Forelimb muscle (tissue), 1 donor: ENCODE measurements at regions not wholly inside any gene's neighbourhood (a gene's known extent, or its start where the extent isn't known, plus 50 kb on each side); places are given as distances from the start of the nearest gene placed in this dataset.

Experiments
- DNase-seq: peaks from one replicate; pipeline ENCODE4 v3.0.0-alpha.2; 2013; ENCODE audit warnings: low read depth

GRCh38 chr10:90403211-90404000, 454.4 kb downstream of the HTR7 start:
- peak; percentile 13 for DNase-seq

- DNase-seq = no peak
Observed at GRCh38 chr10:90407131-90407530, 450.7 kb downstream of the HTR7 start.

- DNase-seq = no peak
Observed at GRCh38 chr10:90407851-90408250, 450.0 kb downstream of the HTR7 start.

- DNase-seq = no peak
Observed at GRCh38 chr10:90412582-90412981, 445.3 kb downstream of the HTR7 start.

GRCh38 chr10:90413196-90413595, 444.6 kb downstream of the HTR7 start:
- DNase-seq = no peak

GRCh38 chr10:90414926-90415325, 442.9 kb downstream of the HTR7 start:
- DNase-seq = no peak

GRCh38 chr10:90417029-90417428, 440.8 kb downstream of the HTR7 start:
- DNase-seq = no peak

- no peak for DNase-seq
Observed at GRCh38 chr10:90417476-90418210, 440.2 kb downstream of the HTR7 start.

GRCh38 chr10:90418869-90419652, 438.8 kb downstream of the HTR7 start:
- no peak for DNase-seq

- no peak for DNase-seq
Observed at GRCh38 chr10:90420637-90421318, 437.1 kb downstream of the HTR7 start.

GRCh38 chr10:90421874-90422273, 436.0 kb downstream of the HTR7 start:
- DNase-seq = no peak

- no peak for DNase-seq
Observed at GRCh38 chr10:90424730-90425129, 433.1 kb downstream of the HTR7 start.

GRCh38 chr10:90430186-90430585, 427.7 kb downstream of the HTR7 start:
- no peak for DNase-seq

- no peak for DNase-seq
Observed at GRCh38 chr10:90432866-90433265, 425.0 kb downstream of the HTR7 start.

GRCh38 chr10:90435296-90435695, 422.5 kb downstream of the HTR7 start:
- no peak for DNase-seq

- no peak for DNase-seq
Observed at GRCh38 chr10:90437452-90437851, 420.4 kb downstream of the HTR7 start.

- DNase-seq = no peak
Observed at GRCh38 chr10:90440870-90441269, 417.0 kb downstream of the HTR7 start.

- DNase-seq = no peak
Observed at GRCh38 chr10:90443342-90443741, 414.5 kb downstream of the HTR7 start.

- no peak for DNase-seq
Observed at GRCh38 chr10:90447831-90448230, 410.0 kb downstream of the HTR7 start.

GRCh38 chr10:90450797-90451196, 407.0 kb downstream of the HTR7 start:
- DNase-seq = no peak

- DNase-seq = no peak
Observed at GRCh38 chr10:90451283-90451682, 406.6 kb downstream of the HTR7 start.

- DNase-seq = no peak
Observed at GRCh38 chr10:90458054-90458453, 399.8 kb downstream of the HTR7 start.
